Upper lobe of right lung (tissue), 1 donor: ENCODE measurements at regions not wholly inside any gene's neighbourhood (a gene's known extent, or its start where the extent isn't known, plus 50 kb on each side); places are given as distances from the start of the nearest gene placed in this dataset.

ENCODE experiments used
- ATAC-seq: fragments of 200-7000 bp; cut with Tn5 transposase; one replicate; pipeline ENCODE4 v1.9.1; 2020; ENCODE audit warnings: mild to moderate bottlenecking, moderate library complexity
- DNase-seq: peaks from one replicate; pipeline ENCODE4 v3.0.0-alpha.2; 2020
- H3K27ac ChIP-seq: fragments of 200-600 bp; one replicate; pipeline ENCODE4 v1.8.0; 2022
- H3K27me3 ChIP-seq: fragments of 200-600 bp; one replicate; pipeline ENCODE4 v1.8.0; 2022; ENCODE audit warnings: mild to moderate bottlenecking
- H3K36me3 ChIP-seq: fragments of 200-600 bp; one replicate; pipeline ENCODE4 v1.8.0; 2022
- H3K4me1 ChIP-seq: fragments of 200-600 bp; one replicate; pipeline ENCODE4 v1.8.0; 2022
- H3K4me3 ChIP-seq: fragments of 200-600 bp; one replicate; pipeline ENCODE4 v1.8.0; 2022; ENCODE audit warnings: mild to moderate bottlenecking
- H3K9me3 ChIP-seq: fragments of 200-600 bp; one replicate; pipeline ENCODE4 v1.8.0; 2022
- CTCF ChIP-seq: fragments of 200-600 bp; IDR thresholded peaks from one replicate; pipeline ENCODE4 v1.8.0; 2022; ENCODE audit warnings: antibody characterized with exemption
- intact Hi-C: fragments of 100-400 bp; cut with DNase I; formaldehyde crosslinking; loops from one replicate; pipeline ENCODE4 v1.11.0; 2022
- donor health status: DM: no; HTN: yes; CAD: no; lungs with severe emphysema.

GRCh38 chr2:53243430-53243829, 524.2 kb upstream of the CHAC2 start:
- Histone ChIP-seq H3K9me3 (no peaks in the 10 kb centered on the region), H3K4me3 (no peak overlapping the region), H3K27me3 (no peaks in the 10 kb centered on the region), H3K4me1 (no peaks in the 10 kb centered on the region), H3K27ac (no peak overlapping the region), H3K36me3 (no peaks in the 10 kb centered on the region)
- DNase-seq (no peak), ATAC-seq (no peak)
- TF ChIP-seq CTCF, result no peak
- intact Hi-C loops, result no loop called here

- Histone ChIP-seq H3K27me3 (no peaks in the 10 kb centered on the region), H3K4me1 (no peaks in the 10 kb centered on the region), H3K36me3 (no peaks in the 10 kb centered on the region), H3K9me3 (no peaks in the 10 kb centered on the region), H3K27ac (no peak overlapping the region), H3K4me3 (no peak overlapping the region)
- no peak for TF ChIP-seq CTCF
- ATAC-seq (no peak), DNase-seq (no peak)
- intact Hi-C loops, result no loop called here
These were observed 525.5 kb upstream of the CHAC2 start for GRCh38 chr2:53242090-53242489.

- intact Hi-C loops, result no loop called here
- TF ChIP-seq CTCF, result no peak
These were observed 531.6 kb upstream of the CHAC2 start for GRCh38 chr2:53235836-53236582.

GRCh38 chr2:53234548-53234903, 533.1 kb upstream of the CHAC2 start:
- TF ChIP-seq CTCF, result no peak
- no peak overlapping the region for H3K27ac ChIP-seq
- H3K4me3 ChIP-seq, result no peak overlapping the region
- intact Hi-C loops, result no loop called here
- no peaks in the 10 kb centered on the region for H3K9me3 ChIP-seq
- H3K27me3 ChIP-seq, result no peaks in the 10 kb centered on the region
- DNase-seq, result no peak
- no peaks in the 10 kb centered on the region for H3K4me1 ChIP-seq
- no peaks in the 10 kb centered on the region for H3K36me3 ChIP-seq
- ATAC-seq, result no peak

More at GRCh38 chr2:53235836-53236582, 531.6 kb upstream of the CHAC2 start:
- H3K9me3 ChIP-seq, result no peaks in the 10 kb centered on the region
- H3K4me1 ChIP-seq, result no peaks in the 10 kb centered on the region
- H3K4me3 ChIP-seq, result no peak overlapping the region
- H3K36me3 ChIP-seq, result no peaks in the 10 kb centered on the region
- DNase-seq (no peak), ATAC-seq (no peak)
- no peaks in the 10 kb centered on the region for H3K27me3 ChIP-seq
- H3K27ac ChIP-seq, result no peak overlapping the region

GRCh38 chr2:53233759-53234547, 533.7 kb upstream of the CHAC2 start:
- intact Hi-C loops, result no loop called here
- Histone ChIP-seq H3K4me3 (no peak overlapping the region), H3K9me3 (no peaks in the 10 kb centered on the region), H3K4me1 (no peaks in the 10 kb centered on the region), H3K27me3 (no peaks in the 10 kb centered on the region), H3K36me3 (no peaks in the 10 kb centered on the region), H3K27ac (no peak overlapping the region)
- no peak for DNase-seq
- no peak for ATAC-seq
- TF ChIP-seq CTCF, result no peak
